ENCODE measurements at regions not wholly inside any gene's neighbourhood (a gene's known extent, or its start where the extent isn't known, plus 50 kb on each side); places are given as distances from the start of the nearest gene placed in this dataset.
"Not testable (repeated sequence)": the region's sequence is repeated elsewhere in the genome, so short reads cannot be mapped to it uniquely, and the experiment has no call there.

GRCh38 chr18:10101729-10102128 is 187.9 kb downstream of the VAPA start:
- H3K27me3 ChIP-seq, result no peaks in the 10 kb centered on the region
- H3K36me3 ChIP-seq, result no peaks in the 10 kb centered on the region
- no peak overlapping the region for H3K4me3 ChIP-seq
- DNase-seq (ENCODE audit: low spot score in 2 of 2), result no peak
- no peaks in the 10 kb centered on the region for H3K4me1 ChIP-seq
- no peaks in the 10 kb centered on the region for H3K9me3 ChIP-seq
- TF ChIP-seq CTCF (IDR thresholded peaks at IDR 0.05) (no peak), POLR2AphosphoS5 (IDR thresholded peaks at IDR 0.05) (no peak), POLR2A (IDR thresholded peaks at IDR 0.05) (no peak)
- intact Hi-C loops (cut with DNase I; ENCODE audit: low total_unique reads), result no loop called here
- no peak overlapping the region for H3K27ac ChIP-seq

GRCh38 chr18:10105118-10105517 is 191.3 kb downstream of the VAPA start:
- H3K27me3 ChIP-seq; DNase-seq (ENCODE audit: low spot score in 2 of 2); H3K4me1 ChIP-seq; H3K27ac ChIP-seq; intact Hi-C loops (cut with DNase I; ENCODE audit: low total_unique reads); H3K9me3 ChIP-seq; H3K4me3 ChIP-seq; H3K36me3 ChIP-seq: not testable (repeated sequence)

GRCh38 chr18:10111191-10111590 is 197.4 kb downstream of the VAPA start:
- H3K9me3 ChIP-seq, result no peaks in the 10 kb centered on the region
- no peaks in the 10 kb centered on the region for H3K27me3 ChIP-seq
- intact Hi-C loops (cut with DNase I; ENCODE audit: low total_unique reads), result no loop called here
- DNase-seq (ENCODE audit: low spot score in 2 of 2), result no peak
- no peak overlapping the region for H3K4me3 ChIP-seq
- no peak for TF ChIP-seq POLR2AphosphoS5 (IDR thresholded peaks at IDR 0.05)
- no peak for TF ChIP-seq POLR2A (IDR thresholded peaks at IDR 0.05)
- no peak for TF ChIP-seq CTCF (IDR thresholded peaks at IDR 0.05)
- H3K36me3 ChIP-seq, result no peaks in the 10 kb centered on the region
- H3K27ac ChIP-seq, result no peak overlapping the region
- no peaks in the 10 kb centered on the region for H3K4me1 ChIP-seq

- H3K9me3 ChIP-seq, result no peaks in the 10 kb centered on the region
- no peaks in the 10 kb centered on the region for H3K27me3 ChIP-seq
- no peak for DNase-seq (ENCODE audit: low spot score in 2 of 2)
- TF ChIP-seq POLR2A (IDR thresholded peaks at IDR 0.05) (no peak), CTCF (IDR thresholded peaks at IDR 0.05) (no peak), POLR2AphosphoS5 (IDR thresholded peaks at IDR 0.05) (no peak)
- no peaks in the 10 kb centered on the region for H3K4me1 ChIP-seq
- H3K27ac ChIP-seq, result no peak overlapping the region
- intact Hi-C loops (cut with DNase I; ENCODE audit: low total_unique reads), result no loop called here
- H3K4me3 ChIP-seq, result no peak overlapping the region
- H3K36me3 ChIP-seq, result no peaks in the 10 kb centered on the region
Measured at GRCh38 chr18:10111944-10112343, 198.1 kb downstream of the VAPA start.

GRCh38 chr18:10113121-10114022 is 199.6 kb downstream of the VAPA start:
- DNase-seq (ENCODE audit: low spot score in 2 of 2), result no peak
- Histone ChIP-seq H3K9me3 (no peaks in the 10 kb centered on the region), H3K4me3 (no peak overlapping the region), H3K4me1 (no peaks in the 10 kb centered on the region), H3K36me3 (no peaks in the 10 kb centered on the region), H3K27me3 (no peaks in the 10 kb centered on the region), H3K27ac (no peak overlapping the region)
- intact Hi-C loops (cut with DNase I; ENCODE audit: low total_unique reads), result no loop called here
- TF ChIP-seq POLR2AphosphoS5 (IDR thresholded peaks at IDR 0.05) (no peak), POLR2A (IDR thresholded peaks at IDR 0.05) (no peak), CTCF (IDR thresholded peaks at IDR 0.05) (no peak)

Measured in breast epithelium (tissue), 4 donors.